Progenitor cell of endocrine pancreas (in vitro differentiated cells): ENCODE measurements at regions not wholly inside any gene's neighbourhood (a gene's known extent, or its start where the extent isn't known, plus 50 kb on each side); places are given as distances from the start of the nearest gene placed in this dataset.

ENCODE experiments used
- DNase-seq: peaks from one replicate; pipeline ENCODE4 v3.0.0; 2021; ENCODE audit warnings: low spot score; ENCODE audit not compliant: unreplicated experiment
- H3K27ac Mint-ChIP-seq: 2 replicates; pipeline ENCODE4 v1.8.0; 2021; ENCODE audit warnings: mild to moderate bottlenecking, moderate library complexity, mixed read lengths
- H3K27me3 Mint-ChIP-seq: 2 replicates; pipeline ENCODE4 v1.8.0; 2021; ENCODE audit warnings: mixed read lengths
- H3K36me3 Mint-ChIP-seq: 2 replicates; pipeline ENCODE4 v1.8.0; 2022; ENCODE audit warnings: mixed read lengths; ENCODE audit not compliant: insufficient read depth
- H3K4me1 Mint-ChIP-seq: 2 replicates; pipeline ENCODE4 v1.8.0; 2021; ENCODE audit warnings: low read depth, mixed read lengths
- H3K4me3 Mint-ChIP-seq: 2 replicates; pipeline ENCODE4 v1.8.0; 2021; ENCODE audit warnings: low read depth, mild to moderate bottlenecking, moderate library complexity, mixed read lengths
- H3K9me3 Mint-ChIP-seq: 2 replicates; pipeline ENCODE4 v1.8.0; 2021; ENCODE audit warnings: low read depth, mixed read lengths
- TF ChIP-seq, protein P1 (sequence below): fragments of 200-600 bp; sonication (generic); IDR thresholded peaks from one replicate; pipeline ENCODE4 v1.5.0; 2021; ENCODE audit warnings: antibody characterized with exemption, mild to moderate bottlenecking; ENCODE audit not compliant: unreplicated experiment

DNA sequence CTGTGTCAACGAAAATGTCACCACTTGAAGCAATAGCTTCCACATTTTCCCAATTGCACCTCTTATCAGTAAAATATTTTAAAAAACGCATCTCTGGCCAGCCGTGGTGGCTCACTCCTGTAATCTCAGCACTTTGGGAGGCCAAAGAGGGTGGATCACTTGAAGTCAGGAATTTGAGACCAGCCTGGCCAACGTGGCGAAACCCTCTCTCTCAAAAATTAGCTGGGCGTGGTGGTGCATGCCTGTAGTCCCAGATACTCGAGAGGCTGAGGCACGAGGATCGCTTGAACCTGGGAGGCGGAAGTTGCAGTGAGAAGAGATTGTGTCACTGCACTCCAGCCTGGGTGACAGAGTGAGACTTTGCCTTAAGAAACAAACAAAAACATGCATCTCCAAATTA, 210.1 kb upstream of the CHD1 start:
- H3K36me3 Mint-ChIP-seq: peaks cover 7% of the 10 kb centered on the region
- no peaks in the 10 kb centered on the region for H3K27me3 Mint-ChIP-seq

DNA sequence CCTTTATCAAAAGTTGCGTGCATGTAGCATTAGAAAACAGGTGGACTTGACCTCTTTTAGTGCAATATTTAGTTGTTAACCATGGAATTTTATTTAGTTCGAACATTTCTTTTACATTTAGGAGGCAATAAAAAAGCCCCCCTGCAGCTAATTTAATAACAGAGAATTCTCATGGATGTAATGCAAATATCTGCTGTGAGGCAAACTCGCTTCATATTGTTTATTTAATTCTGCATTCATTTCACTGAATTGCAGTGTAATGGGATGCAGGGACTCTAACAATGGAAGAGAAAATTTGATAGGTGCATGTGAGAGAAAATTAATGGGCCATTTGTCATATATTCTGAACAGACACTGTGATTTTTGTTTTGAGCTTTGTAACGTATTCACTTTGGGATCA, 205.1 kb upstream of the CHD1 start:
- no peaks in the 10 kb centered on the region for H3K36me3 Mint-ChIP-seq
- no peaks in the 10 kb centered on the region for H3K9me3 Mint-ChIP-seq
- H3K27ac Mint-ChIP-seq: no peak overlapping the region
- no peak overlapping the region for H3K4me3 Mint-ChIP-seq
- H3K27me3 Mint-ChIP-seq: no peaks in the 10 kb centered on the region
- DNase-seq: no peak
- TF ChIP-seq, protein P1, sequence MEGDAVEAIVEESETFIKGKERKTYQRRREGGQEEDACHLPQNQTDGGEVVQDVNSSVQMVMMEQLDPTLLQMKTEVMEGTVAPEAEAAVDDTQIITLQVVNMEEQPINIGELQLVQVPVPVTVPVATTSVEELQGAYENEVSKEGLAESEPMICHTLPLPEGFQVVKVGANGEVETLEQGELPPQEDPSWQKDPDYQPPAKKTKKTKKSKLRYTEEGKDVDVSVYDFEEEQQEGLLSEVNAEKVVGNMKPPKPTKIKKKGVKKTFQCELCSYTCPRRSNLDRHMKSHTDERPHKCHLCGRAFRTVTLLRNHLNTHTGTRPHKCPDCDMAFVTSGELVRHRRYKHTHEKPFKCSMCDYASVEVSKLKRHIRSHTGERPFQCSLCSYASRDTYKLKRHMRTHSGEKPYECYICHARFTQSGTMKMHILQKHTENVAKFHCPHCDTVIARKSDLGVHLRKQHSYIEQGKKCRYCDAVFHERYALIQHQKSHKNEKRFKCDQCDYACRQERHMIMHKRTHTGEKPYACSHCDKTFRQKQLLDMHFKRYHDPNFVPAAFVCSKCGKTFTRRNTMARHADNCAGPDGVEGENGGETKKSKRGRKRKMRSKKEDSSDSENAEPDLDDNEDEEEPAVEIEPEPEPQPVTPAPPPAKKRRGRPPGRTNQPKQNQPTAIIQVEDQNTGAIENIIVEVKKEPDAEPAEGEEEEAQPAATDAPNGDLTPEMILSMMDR: no peak
- H3K4me1 Mint-ChIP-seq: no peaks in the 10 kb centered on the region

More for the DNA sequence above, 210.1 kb upstream of the CHD1 start:
- Mint-ChIP-seq H3K4me3 (no peak overlapping the region), H3K27ac (no peak overlapping the region), H3K9me3 (peaks cover 20% of the 10 kb centered on the region), H3K4me1 (no peaks in the 10 kb centered on the region)
- DNase-seq: no peak
- TF ChIP-seq, protein P1: no peak

DNA sequence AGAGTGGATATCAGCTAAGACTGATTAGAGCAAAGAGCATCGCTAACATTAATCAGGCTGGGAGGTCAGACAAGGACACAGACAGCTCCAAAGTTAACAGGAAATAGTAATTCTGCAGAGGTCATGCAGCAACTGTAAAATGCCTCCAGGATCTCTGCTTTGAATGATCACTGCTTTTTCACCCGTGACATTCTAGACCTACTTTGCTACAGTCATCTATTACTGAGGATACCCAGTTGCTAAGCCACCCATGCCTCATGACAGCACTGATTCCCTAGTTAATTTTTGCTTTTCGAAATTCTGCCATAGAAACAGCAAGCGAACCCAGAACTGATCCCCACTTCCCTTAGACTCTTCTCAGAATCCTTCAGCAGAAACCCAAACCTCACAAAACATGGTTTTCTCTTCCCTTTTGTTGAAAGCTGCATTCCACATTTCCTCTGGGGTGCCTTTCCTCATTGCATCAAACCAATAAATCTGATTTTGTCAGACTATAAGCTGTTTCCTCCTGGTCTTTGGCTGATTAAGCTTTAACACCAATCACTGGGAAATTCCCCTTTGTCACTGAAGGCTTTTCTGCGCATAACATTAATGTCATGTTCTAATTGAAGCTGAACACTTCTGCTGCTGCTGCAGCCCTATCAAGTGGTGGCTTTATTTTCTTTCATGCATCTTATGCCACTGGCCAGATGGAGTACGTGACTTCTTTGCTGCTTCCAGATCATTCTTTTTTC, 201.1 kb upstream of the CHD1 start:
- TF ChIP-seq, protein P1: no peak
- no peak overlapping the region for H3K4me3 Mint-ChIP-seq
- H3K27me3 Mint-ChIP-seq: no peaks in the 10 kb centered on the region
- no peaks in the 10 kb centered on the region for H3K4me1 Mint-ChIP-seq
- no peak overlapping the region for H3K27ac Mint-ChIP-seq
- no peak for DNase-seq
- H3K9me3 Mint-ChIP-seq: no peaks in the 10 kb centered on the region
- no peaks in the 10 kb centered on the region for H3K36me3 Mint-ChIP-seq

GRCh38 chr5:99122976-99123375, 194.2 kb upstream of the CHD1 start:
- H3K9me3 Mint-ChIP-seq: no peaks in the 10 kb centered on the region
- no peaks in the 10 kb centered on the region for H3K36me3 Mint-ChIP-seq
- H3K27me3 Mint-ChIP-seq: no peaks in the 10 kb centered on the region
- H3K4me3 Mint-ChIP-seq: no peak overlapping the region
- H3K27ac Mint-ChIP-seq: no peak overlapping the region
- no peak for DNase-seq
- no peaks in the 10 kb centered on the region for H3K4me1 Mint-ChIP-seq
- TF ChIP-seq, protein P1: no peak

GRCh38 chr5:99119326-99119725, 190.5 kb upstream of the CHD1 start:
- no peak for DNase-seq
- Mint-ChIP-seq H3K4me1 (no peaks in the 10 kb centered on the region), H3K9me3 (no peaks in the 10 kb centered on the region), H3K27ac (no peak overlapping the region), H3K36me3 (no peaks in the 10 kb centered on the region), H3K4me3 (no peak overlapping the region), H3K27me3 (no peaks in the 10 kb centered on the region)
- TF ChIP-seq, protein P1: no peak
